NCI-H146 treated with DMSO at 0.1 percent for 48 hours (cell line): ENCODE measurements at regions not wholly inside any gene's neighbourhood (a gene's known extent, or its start where the extent isn't known, plus 50 kb on each side); places are given as distances from the start of the nearest gene placed in this dataset.
"Not testable (repeated sequence)": the region's sequence is repeated elsewhere in the genome, so short reads cannot be mapped to it uniquely, and the experiment has no call there.

Experiments
- DNase-seq: peaks from one replicate; lab custom pipeline; 2025; ENCODE audit not compliant: unreplicated experiment; lab: John Stamatoyannopoulos, UW

- no peak for DNase-seq
Measured at GRCh38 chr6:19210849-19211590, 626.1 kb upstream of the ID4 start.

- DNase-seq, result no peak
Measured at GRCh38 chr6:19214231-19214630, 622.9 kb upstream of the ID4 start.

GRCh38 chr6:19219931-19220330 lies 617.2 kb upstream of the ID4 start:
- no peak for DNase-seq

- DNase-seq, result no peak
Measured at GRCh38 chr6:19231878-19232561, 605.1 kb upstream of the ID4 start.

GRCh38 chr6:19245656-19246055 lies 591.5 kb upstream of the ID4 start:
- no peak for DNase-seq

- DNase-seq, result not testable (repeated sequence)
Measured at GRCh38 chr6:19247181-19247580, 590.0 kb upstream of the ID4 start.

- DNase-seq, result not testable (repeated sequence)
Measured at GRCh38 chr6:19256123-19256522, 581.0 kb upstream of the ID4 start.

GRCh38 chr6:19261642-19262041 lies 575.5 kb upstream of the ID4 start:
- DNase-seq, result no peak

GRCh38 chr6:19268117-19268516 lies 569.1 kb upstream of the ID4 start:
- DNase-seq, result no peak

GRCh38 chr6:19268718-19269117 lies 568.5 kb upstream of the ID4 start:
- DNase-seq, result no peak

- no peak for DNase-seq
Measured at GRCh38 chr6:19269341-19269898, 567.8 kb upstream of the ID4 start.

GRCh38 chr6:19270616-19271015 lies 566.6 kb upstream of the ID4 start:
- no peak for DNase-seq

GRCh38 chr6:19279273-19279684 lies 557.9 kb upstream of the ID4 start:
- no peak for DNase-seq

GRCh38 chr6:19287928-19288327 lies 549.2 kb upstream of the ID4 start:
- DNase-seq, result no peak

- peak; percentile 11 for DNase-seq
Measured at GRCh38 chr6:19289457-19289856, 547.7 kb upstream of the ID4 start.

- DNase-seq, result peak; percentile 93
Measured at GRCh38 chr6:19297880-19298279, 539.3 kb upstream of the ID4 start.

GRCh38 chr6:19298421-19298820 lies 538.7 kb upstream of the ID4 start:
- no peak for DNase-seq

GRCh38 chr6:19299129-19299528 lies 538.0 kb upstream of the ID4 start:
- DNase-seq, result peak; percentile 5

GRCh38 chr6:19301980-19302379 lies 535.2 kb upstream of the ID4 start:
- DNase-seq, result peak; percentile 61

- peak; percentile 75 for DNase-seq
Measured at GRCh38 chr6:19303383-19303782, 533.8 kb upstream of the ID4 start.

GRCh38 chr6:19309661-19310060 lies 527.5 kb upstream of the ID4 start:
- no peak for DNase-seq

GRCh38 chr6:19311786-19312185 lies 525.4 kb upstream of the ID4 start:
- peak; percentile 74 for DNase-seq
